Uterus (tissue), 2 donors: ENCODE measurements at regions not wholly inside any gene's neighbourhood (a gene's known extent, or its start where the extent isn't known, plus 50 kb on each side); places are given as distances from the start of the nearest gene placed in this dataset.

ENCODE experiments used
- CTCF ChIP-seq, 4 experiments: fragments of 200-600 bp in 2 of 4; fragments of 450-650 bp in 2 of 4; sonication (generic) in 2 of 4; IDR thresholded peaks; one replicate each; pipeline ENCODE4 v1.5.1; 2016 to 2019; ENCODE audit warnings: antibody characterized with exemption in 4 of 4, mild to moderate bottlenecking in 2 of 4, moderate library complexity in 1 of 4
- POLR2A ChIP-seq, 2 donors: fragments of 450-650 bp; IDR thresholded peaks; one replicate each; pipeline ENCODE4 v1.6.1; 2016; ENCODE audit warnings: antibody characterized with exemption in 2 of 2, mild to moderate bottlenecking in 1 of 2, moderate library complexity in 1 of 2

GRCh38 chr15:31494786-31495185 is 168.2 kb downstream of the KLF13 start:
- no peak for TF ChIP-seq CTCF (IDR thresholded peaks at IDR 0.05)
- TF ChIP-seq POLR2A (IDR thresholded peaks at IDR 0.05): no peak
